Naive thymus-derived CD4-positive, alpha-beta T cell (primary cell): ENCODE measurements at regions not wholly inside any gene's neighbourhood (a gene's known extent, or its start where the extent isn't known, plus 50 kb on each side); places are given as distances from the start of the nearest gene placed in this dataset.

Source experiments
- ATAC-seq: fragments of 150-1000 bp; cut with Tn5 transposase; 2 replicates; pipeline ENCODE4 v1.10.0; 2021; ENCODE audit warnings: mild to moderate bottlenecking, moderate library complexity
- CTCF ChIA-PET: fragments of 350-600 bp; sonication (Branson Sonifier 250); formaldehyde crosslinking; loops from one replicate; lab custom pipeline; 2021; ENCODE audit warnings: antibody characterized with exemption; lab: Charles Lee
- POLR2A ChIA-PET: fragments of 350-600 bp; sonication (Branson Sonifier 250); formaldehyde crosslinking; loops from one replicate; lab custom pipeline; 2021; ENCODE audit warnings: antibody characterized with exemption, inconsistent platforms; lab: Charles Lee
- DNase-seq, 9 donors: peaks; one replicate each; pipeline versions ENCODE4 v3.0.0 to v3.0.0-alpha.2; 2020 to 2022; ENCODE audit warnings: mixed read lengths in 1 of 9
- H3K27ac ChIP-seq: one replicate; pipeline ENCODE4 v1.7.0; 2013; ENCODE audit warnings: mild to moderate bottlenecking, low read depth, low read length, moderate library complexity
- H3K27me3 ChIP-seq, 2 donors: one replicate each; pipeline ENCODE4 v1.7.0; 2013; ENCODE audit warnings: low read length in 2 of 2, mild to moderate bottlenecking in 2 of 2, moderate library complexity in 2 of 2; ENCODE audit not compliant: control insufficient read depth in 2 of 2, insufficient read depth in 2 of 2
- H3K36me3 ChIP-seq, 3 experiments: 1 replicate in 2 of 3; 2 replicates in 1 of 3; pipeline ENCODE4 v1.7.0; 2013; ENCODE audit warnings: low read length in 3 of 3, mild to moderate bottlenecking in 3 of 3, moderate library complexity in 1 of 3; ENCODE audit not compliant: insufficient read depth in 3 of 3, control insufficient read depth in 2 of 3
- H3K4me1 ChIP-seq, 2 donors: one replicate each; pipeline ENCODE4 v1.7.0; 2013; ENCODE audit warnings: low read length in 2 of 2, mild to moderate bottlenecking in 2 of 2, moderate library complexity in 1 of 2; ENCODE audit not compliant: control insufficient read depth in 2 of 2, insufficient read depth in 2 of 2
- H3K4me3 ChIP-seq: 2 replicates; pipeline ENCODE4 v1.7.0; 2013; ENCODE audit warnings: mild to moderate bottlenecking, low read length
- H3K9me3 ChIP-seq, 3 experiments: 1 replicate in 2 of 3; 2 replicates in 1 of 3; pipeline ENCODE4 v1.7.0; 2013; ENCODE audit warnings: low read length in 3 of 3; ENCODE audit not compliant: control insufficient read depth in 2 of 3
- H3K27ac Mint-ChIP-seq, 9 donors: one replicate each; pipeline ENCODE4 v1.8.0; 2020 to 2022; ENCODE audit warnings: mixed read lengths in 9 of 9, mild to moderate bottlenecking in 8 of 9, moderate library complexity in 5 of 9, inconsistent platforms in 2 of 9
- H3K27me3 Mint-ChIP-seq, 5 donors: one replicate each; pipeline ENCODE4 v1.8.0; 2021 to 2022; ENCODE audit warnings: mixed read lengths in 5 of 5, mild to moderate bottlenecking in 1 of 5
- H3K36me3 Mint-ChIP-seq, 5 donors: one replicate each; pipeline ENCODE4 v1.8.0; 2020 to 2022; ENCODE audit warnings: mixed read lengths in 5 of 5, mild to moderate bottlenecking in 3 of 5, inconsistent platforms in 1 of 5
- H3K4me1 Mint-ChIP-seq, 7 donors: one replicate each; pipeline ENCODE4 v1.8.0; 2020 to 2022; ENCODE audit warnings: mixed read lengths in 7 of 7, mild to moderate bottlenecking in 3 of 7, inconsistent platforms in 1 of 7
- H3K4me3 Mint-ChIP-seq, 10 donors: one replicate each; pipeline ENCODE4 v1.8.0; 2020 to 2022; ENCODE audit warnings: mild to moderate bottlenecking in 10 of 10, mixed read lengths in 10 of 10, moderate library complexity in 6 of 10, inconsistent platforms in 2 of 10
- H3K9me3 Mint-ChIP-seq, 11 donors: one replicate each; pipeline ENCODE4 v1.8.0; 2020 to 2022; ENCODE audit warnings: mixed read lengths in 11 of 11, mild to moderate bottlenecking in 4 of 11, inconsistent platforms in 1 of 11, moderate library complexity in 1 of 11
- intact Hi-C, 2 donors: fragments of 100-400 bp; cut with micrococcal nuclease; formaldehyde crosslinking; loops; one replicate each; pipeline ENCODE4 v1.15.1; 2023

GRCh38 chr1:187338762-187339412 lies 510.1 kb downstream of the PLA2G4A start:
- Histone ChIP-seq H3K9me3 (no peaks in the 10 kb centered on the region), H3K36me3 (no peaks in the 10 kb centered on the region), H3K27me3 (no peaks in the 10 kb centered on the region), H3K4me3 (no peak overlapping the region), H3K4me1 (no peaks in the 10 kb centered on the region), H3K27ac (no peak overlapping the region)
- no peak for DNase-seq
- peaks cover 0 to 2% (median 0%) of the 10 kb centered on the region in 7 donors for H3K4me1 Mint-ChIP-seq
- H3K9me3 Mint-ChIP-seq, result peaks cover 0 to 10% (median 0%) of the 10 kb centered on the region in 11 donors
- CTCF ChIA-PET, result no interaction called here
- no peak for ATAC-seq
- no peaks in the 10 kb centered on the region for H3K36me3 Mint-ChIP-seq
- no peaks in the 10 kb centered on the region for H3K27me3 Mint-ChIP-seq
- H3K4me3 Mint-ChIP-seq, result no peak overlapping the region
- no peak overlapping the region for H3K27ac Mint-ChIP-seq
- intact Hi-C loops, result no loop called here
- POLR2A ChIA-PET, result no interaction called here

- Histone ChIP-seq H3K27me3 (no peaks in the 10 kb centered on the region), H3K36me3 (no peaks in the 10 kb centered on the region), H3K27ac (no peak overlapping the region), H3K9me3 (no peaks in the 10 kb centered on the region), H3K4me3 (no peak overlapping the region), H3K4me1 (no peaks in the 10 kb centered on the region)
- ChIA-PET CTCF (no interaction called here), POLR2A (no interaction called here)
- Mint-ChIP-seq H3K27me3 (no peaks in the 10 kb centered on the region), H3K4me3 (no peak overlapping the region), H3K9me3 (peaks cover 0 to 5% (median 0%) of the 10 kb centered on the region in 11 donors), H3K36me3 (no peaks in the 10 kb centered on the region), H3K4me1 (peaks cover 0 to 2% (median 0%) of the 10 kb centered on the region in 7 donors), H3K27ac (no peak overlapping the region)
- ATAC-seq, result no peak
- intact Hi-C loops, result no loop called here
- DNase-seq, result no peak
Observed at GRCh38 chr1:187342495-187342894, 513.7 kb downstream of the PLA2G4A start.

GRCh38 chr1:187374082-187374481 lies 545.3 kb downstream of the PLA2G4A start:
- Mint-ChIP-seq H3K9me3 (peaks cover 0 to 6% (median 0%) of the 10 kb centered on the region in 11 donors), H3K4me1 (no peaks in the 10 kb centered on the region), H3K36me3 (no peaks in the 10 kb centered on the region), H3K27me3 (no peaks in the 10 kb centered on the region), H3K4me3 (no peak overlapping the region), H3K27ac (no peak overlapping the region)
- DNase-seq (no peak), ATAC-seq (no peak)
- no peaks in the 10 kb centered on the region for H3K4me1 ChIP-seq
- ChIA-PET CTCF (no interaction called here), POLR2A (no interaction called here)
- H3K27me3 ChIP-seq, result no peaks in the 10 kb centered on the region
- H3K4me3 ChIP-seq, result no peak overlapping the region
- no peaks in the 10 kb centered on the region for H3K9me3 ChIP-seq
- no peak overlapping the region for H3K27ac ChIP-seq
- intact Hi-C loops, result no loop called here
- no peaks in the 10 kb centered on the region for H3K36me3 ChIP-seq

- Histone ChIP-seq H3K4me1 (no peaks in the 10 kb centered on the region), H3K4me3 (no peak overlapping the region), H3K9me3 (no peaks in the 10 kb centered on the region), H3K27me3 (no peaks in the 10 kb centered on the region), H3K27ac (no peak overlapping the region), H3K36me3 (no peaks in the 10 kb centered on the region)
- Mint-ChIP-seq H3K27me3 (no peaks in the 10 kb centered on the region), H3K36me3 (no peaks in the 10 kb centered on the region), H3K4me1 (no peaks in the 10 kb centered on the region), H3K27ac (no peak overlapping the region), H3K9me3 (peaks cover 0 to 10% (median 0%) of the 10 kb centered on the region in 11 donors), H3K4me3 (no peak overlapping the region)
- CTCF ChIA-PET, result no interaction called here
- intact Hi-C loops, result no loop called here
- ATAC-seq, result no peak
- POLR2A ChIA-PET, result no interaction called here
- no peak for DNase-seq
Observed at GRCh38 chr1:187374742-187375141, 546.0 kb downstream of the PLA2G4A start.

GRCh38 chr1:187383366-187383765 lies 554.6 kb downstream of the PLA2G4A start:
- H3K9me3 Mint-ChIP-seq, result peaks cover 0 to 11% (median 0%) of the 10 kb centered on the region in 11 donors
- POLR2A ChIA-PET, result no interaction called here
- H3K4me1 Mint-ChIP-seq, result no peaks in the 10 kb centered on the region
- no peak overlapping the region for H3K4me3 Mint-ChIP-seq
- ATAC-seq, result no peak
- no peak for DNase-seq
- Histone ChIP-seq H3K9me3 (no peaks in the 10 kb centered on the region), H3K27me3 (no peaks in the 10 kb centered on the region), H3K4me1 (no peaks in the 10 kb centered on the region), H3K4me3 (no peak overlapping the region), H3K27ac (no peak overlapping the region), H3K36me3 (no peaks in the 10 kb centered on the region)
- no peaks in the 10 kb centered on the region for H3K36me3 Mint-ChIP-seq
- H3K27me3 Mint-ChIP-seq, result no peaks in the 10 kb centered on the region
- CTCF ChIA-PET, result no interaction called here
- intact Hi-C loops, result no loop called here
- no peak overlapping the region for H3K27ac Mint-ChIP-seq

GRCh38 chr1:187384504-187384903 lies 555.8 kb downstream of the PLA2G4A start:
- Mint-ChIP-seq H3K9me3 (peaks cover 0 to 10% (median 0%) of the 10 kb centered on the region in 11 donors), H3K4me3 (no peak overlapping the region), H3K4me1 (no peaks in the 10 kb centered on the region), H3K36me3 (no peaks in the 10 kb centered on the region), H3K27ac (no peak overlapping the region), H3K27me3 (no peaks in the 10 kb centered on the region)
- Histone ChIP-seq H3K9me3 (no peaks in the 10 kb centered on the region), H3K27me3 (no peaks in the 10 kb centered on the region), H3K36me3 (no peaks in the 10 kb centered on the region), H3K4me1 (no peaks in the 10 kb centered on the region), H3K27ac (no peak overlapping the region), H3K4me3 (no peak overlapping the region)
- intact Hi-C loops, result no loop called here
- no peak for DNase-seq
- ChIA-PET POLR2A (no interaction called here), CTCF (no interaction called here)
- ATAC-seq, result no peak

- Mint-ChIP-seq H3K4me3 (no peak overlapping the region), H3K4me1 (no peaks in the 10 kb centered on the region), H3K36me3 (no peaks in the 10 kb centered on the region), H3K27ac (no peak overlapping the region), H3K27me3 (no peaks in the 10 kb centered on the region), H3K9me3 (peaks cover 0 to 2% (median 0%) of the 10 kb centered on the region in 11 donors)
- no peaks in the 10 kb centered on the region for H3K9me3 ChIP-seq
- ATAC-seq, result no peak
- POLR2A ChIA-PET, result no interaction called here
- no peak overlapping the region for H3K27ac ChIP-seq
- intact Hi-C loops, result no loop called here
- H3K36me3 ChIP-seq, result no peaks in the 10 kb centered on the region
- H3K4me3 ChIP-seq, result no peak overlapping the region
- H3K27me3 ChIP-seq, result no peaks in the 10 kb centered on the region
- no peaks in the 10 kb centered on the region for H3K4me1 ChIP-seq
- DNase-seq, result no peak
- CTCF ChIA-PET, result no interaction called here
Observed at GRCh38 chr1:187390215-187390818, 561.6 kb downstream of the PLA2G4A start.
